GM19372 (cell line): ENCODE measurements at regions not wholly inside any gene's neighbourhood (a gene's known extent, or its start where the extent isn't known, plus 50 kb on each side); places are given as distances from the start of the nearest gene placed in this dataset.
"Not testable (repeated sequence)": the region's sequence is repeated elsewhere in the genome, so short reads cannot be mapped to it uniquely, and the experiment has no call there.

Source experiments
- ATAC-seq: cut with Tn5 transposase; IDR thresholded peaks from one replicate; pipeline ENCODE4 v1.9.1; 2021; ENCODE audit warnings: mild to moderate bottlenecking, low read depth, moderate library complexity; ENCODE audit not compliant: unreplicated experiment

DNA sequence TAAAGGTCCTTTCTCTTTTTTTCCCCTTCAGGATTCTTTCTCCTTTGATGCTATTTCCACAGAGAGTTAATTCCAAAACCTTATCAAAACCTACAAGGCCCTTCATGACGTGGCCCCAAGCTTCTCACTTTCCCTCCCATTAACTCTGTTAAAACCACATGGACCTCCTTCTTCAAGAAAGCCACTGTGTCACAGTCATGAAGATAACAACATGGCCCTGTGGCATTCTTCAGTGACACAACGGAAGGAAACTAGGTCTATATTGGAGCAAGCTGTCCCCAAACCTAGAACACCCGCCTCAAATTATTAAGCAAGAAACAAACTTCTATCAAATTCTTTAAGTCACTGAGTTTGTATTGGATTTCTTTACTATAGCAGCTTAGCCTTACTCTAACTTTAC, 611.1 kb downstream of the NUF2 start:
- ATAC-seq = no peak

DNA sequence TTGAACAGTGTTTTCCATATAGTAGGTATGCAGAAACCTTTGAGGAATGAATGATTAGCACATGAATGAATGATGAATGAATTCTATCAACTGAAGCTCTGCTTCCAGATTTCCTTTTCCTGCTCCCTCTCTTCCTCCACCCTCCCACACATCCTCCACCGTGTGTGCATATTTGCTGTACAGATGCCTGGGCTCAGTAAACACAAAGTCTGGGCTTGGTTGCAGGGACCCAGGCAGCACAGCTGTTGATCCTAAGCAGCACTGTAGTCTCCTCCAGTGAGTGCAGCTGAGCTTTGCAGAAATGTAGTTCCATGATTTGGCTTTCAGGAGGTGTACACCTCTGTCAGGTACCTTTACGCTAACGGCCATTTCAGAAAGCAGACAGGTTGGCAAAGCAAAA, 611.7 kb downstream of the NUF2 start:
- ATAC-seq = no peak

DNA sequence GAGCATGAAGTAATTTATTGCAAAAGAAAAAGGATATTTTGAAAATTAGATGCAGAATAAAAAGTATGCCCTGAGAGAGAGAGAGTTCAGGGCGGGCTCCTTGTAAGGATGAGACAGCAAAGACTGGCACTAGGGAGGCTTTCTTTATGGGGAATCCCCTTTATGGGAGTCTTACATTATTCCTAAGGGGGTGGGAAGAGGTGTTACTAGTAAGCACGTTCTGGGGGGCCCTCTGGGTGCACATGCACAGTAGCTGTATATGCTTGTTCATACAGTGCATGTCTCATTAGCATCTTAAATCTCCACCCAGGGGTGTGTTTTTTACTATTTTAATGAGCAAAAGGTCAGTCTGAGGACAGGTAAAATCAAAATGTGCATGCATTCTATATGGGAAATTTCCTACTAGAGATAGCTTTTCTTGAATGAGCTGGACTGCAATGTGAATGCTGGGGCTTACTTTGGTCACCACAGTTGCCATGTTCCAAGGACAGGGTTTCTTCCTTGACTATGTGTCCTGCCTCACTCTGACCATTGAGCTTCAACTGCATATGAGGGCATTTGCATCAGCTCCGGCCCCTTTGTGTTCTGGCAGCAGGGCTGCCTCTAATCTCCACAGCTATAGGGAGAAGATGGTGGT, 614.1 kb downstream of the NUF2 start:
- no peak for ATAC-seq

DNA sequence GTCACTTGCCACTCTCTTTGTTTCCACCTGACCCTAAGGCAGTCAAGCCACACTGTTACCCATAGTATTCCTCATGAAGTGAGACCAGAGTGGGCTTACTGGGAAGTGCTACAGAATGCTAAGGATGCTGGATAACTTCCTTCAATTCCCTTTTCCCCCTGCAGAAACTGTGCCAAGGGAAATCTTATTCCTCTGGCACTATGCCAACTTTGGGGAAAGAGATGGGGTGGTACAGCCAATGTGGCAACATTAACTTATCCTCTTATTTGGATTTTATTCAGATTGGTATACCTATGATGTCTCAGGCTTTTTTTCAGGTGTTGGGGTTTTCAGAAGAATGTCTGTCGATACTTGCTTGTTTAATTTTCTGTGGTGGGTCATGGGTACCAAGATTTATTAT, 599.4 kb upstream of the PBX1 start:
- no peak for ATAC-seq

DNA sequence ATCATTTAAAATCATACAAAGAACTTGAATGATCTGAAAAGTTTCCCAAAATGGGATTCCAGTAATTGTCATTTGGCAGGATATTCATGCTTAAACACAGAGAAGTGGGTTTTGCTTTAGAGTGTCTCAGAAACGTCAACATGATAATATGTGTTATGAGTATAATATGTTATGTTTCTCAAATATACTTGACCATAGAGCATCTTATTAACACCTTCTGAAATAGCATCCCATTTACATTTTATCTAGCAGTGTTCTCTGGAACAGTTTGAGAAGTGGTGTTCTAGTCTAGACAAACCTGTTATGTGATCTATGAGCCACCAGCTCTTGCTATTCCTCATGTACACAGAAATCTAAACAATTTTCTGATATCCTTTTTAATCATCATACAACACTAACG, 588.8 kb upstream of the PBX1 start:
- ATAC-seq = no peak

DNA sequence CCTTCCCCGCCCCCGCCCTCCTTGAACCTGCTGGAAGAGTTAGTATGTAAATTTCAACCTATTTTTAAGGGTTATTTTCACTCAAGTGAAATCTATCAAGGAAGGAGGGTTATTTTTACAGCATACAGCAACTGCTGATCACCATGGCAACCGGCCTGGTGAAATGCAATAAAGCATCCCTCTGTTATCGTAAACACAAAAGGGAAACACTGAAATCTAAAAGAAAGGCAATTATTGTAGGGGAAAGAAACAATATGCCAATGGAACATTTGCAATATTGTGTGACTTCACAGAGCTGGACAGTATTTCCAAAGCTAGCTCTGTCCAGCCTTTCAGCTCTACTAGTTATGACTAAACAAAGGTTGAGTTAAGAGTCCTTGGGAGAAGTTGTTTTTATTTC, 588.3 kb upstream of the PBX1 start:
- ATAC-seq = no peak

DNA sequence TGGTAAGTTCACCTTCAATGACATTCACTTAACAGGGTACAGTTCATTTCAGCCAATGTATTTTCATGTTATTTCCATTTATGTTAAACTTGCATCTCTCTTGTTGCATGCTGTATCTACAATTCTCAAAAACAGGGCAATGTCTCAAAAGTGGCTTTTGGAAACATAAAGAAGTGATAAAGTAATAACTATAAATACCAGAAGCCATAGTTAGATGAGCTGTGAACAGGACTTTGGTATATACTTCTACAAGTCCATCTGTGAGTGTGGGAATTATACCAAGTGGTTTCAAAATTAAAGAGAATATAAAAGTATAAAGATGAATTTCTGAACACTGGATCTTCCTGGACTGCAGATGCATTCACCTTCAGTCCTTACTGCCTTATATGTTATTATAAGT, 585.4 kb upstream of the PBX1 start:
- no peak for ATAC-seq

DNA sequence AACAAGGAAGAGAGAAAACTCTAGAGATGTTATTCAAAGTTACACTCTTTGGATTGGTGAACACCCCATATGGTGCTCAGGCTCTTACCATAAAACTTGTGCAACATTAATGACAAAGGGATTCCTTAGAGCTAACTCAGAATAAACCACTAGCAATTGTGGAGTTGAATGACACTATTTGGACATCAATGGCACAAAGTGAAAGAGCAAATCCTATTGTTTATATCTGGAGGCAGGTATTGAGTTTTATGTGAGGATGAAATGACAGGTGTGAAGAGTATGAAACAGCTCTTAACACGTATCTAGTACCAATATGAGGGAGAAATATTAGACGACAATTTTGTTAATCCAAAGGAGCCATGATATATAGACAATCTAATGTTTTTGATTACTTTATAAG, 584.9 kb upstream of the PBX1 start:
- no peak for ATAC-seq

DNA sequence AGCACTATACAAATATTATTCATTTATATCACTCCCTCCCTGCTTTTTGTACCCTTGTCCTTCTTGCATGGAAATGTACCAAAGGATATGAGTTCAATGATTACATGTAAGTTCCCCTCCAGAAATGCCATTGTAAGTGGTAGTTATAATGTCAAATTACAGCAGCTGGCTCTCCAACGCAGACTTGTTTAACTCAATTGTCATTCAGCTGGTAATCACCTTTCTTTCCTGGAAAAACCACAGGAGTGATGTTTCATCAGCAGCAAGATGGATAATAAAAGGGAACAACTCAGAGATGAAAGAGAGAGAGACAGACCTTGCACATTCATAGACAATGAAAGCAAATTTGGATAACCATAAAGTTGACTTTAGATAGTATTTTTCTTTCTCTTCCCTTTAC, 578.6 kb upstream of the PBX1 start:
- no peak for ATAC-seq

DNA sequence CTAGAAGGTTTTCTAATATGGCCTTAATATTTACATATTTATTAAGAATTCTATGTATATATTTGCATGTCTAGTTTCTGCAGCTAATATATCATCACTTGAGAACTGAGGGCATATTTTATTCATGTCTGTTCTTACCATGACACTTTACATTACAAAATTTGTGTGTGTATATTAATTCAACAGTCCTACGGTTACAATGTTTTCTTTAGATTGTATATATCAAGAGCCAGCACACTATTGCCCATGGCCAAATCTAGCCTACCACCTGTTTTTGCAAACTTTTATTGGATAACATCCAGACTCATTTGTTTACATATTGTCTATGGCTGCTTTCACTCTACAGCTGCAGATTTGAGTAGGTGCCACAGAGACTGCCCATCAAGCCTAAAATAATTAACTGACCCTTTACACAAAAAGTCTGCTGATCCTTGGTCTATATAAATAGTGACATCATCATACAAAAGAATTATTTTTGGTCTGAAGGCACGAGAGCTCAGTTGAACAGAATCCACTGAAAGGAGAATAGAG, 577.4 kb upstream of the PBX1 start:
- ATAC-seq = no peak

DNA sequence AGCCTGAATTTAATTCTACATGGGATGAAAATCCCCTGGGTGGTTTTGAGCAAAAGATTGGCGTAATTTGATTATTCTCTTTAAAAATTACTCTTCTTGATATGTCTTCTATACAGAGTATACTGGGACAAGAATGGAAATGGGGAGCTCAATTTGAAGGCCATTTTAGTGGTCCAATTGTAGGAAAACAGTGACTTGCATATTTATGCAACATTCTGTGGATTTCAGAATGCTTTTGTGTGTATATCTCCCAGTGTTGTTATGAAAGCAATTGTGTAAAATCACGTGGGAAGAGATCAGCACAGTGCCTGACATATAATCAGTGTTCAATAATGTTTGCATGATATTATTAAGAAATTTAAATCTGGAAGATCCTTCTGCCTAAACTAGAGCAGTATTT, 575.9 kb upstream of the PBX1 start:
- ATAC-seq = no peak

DNA sequence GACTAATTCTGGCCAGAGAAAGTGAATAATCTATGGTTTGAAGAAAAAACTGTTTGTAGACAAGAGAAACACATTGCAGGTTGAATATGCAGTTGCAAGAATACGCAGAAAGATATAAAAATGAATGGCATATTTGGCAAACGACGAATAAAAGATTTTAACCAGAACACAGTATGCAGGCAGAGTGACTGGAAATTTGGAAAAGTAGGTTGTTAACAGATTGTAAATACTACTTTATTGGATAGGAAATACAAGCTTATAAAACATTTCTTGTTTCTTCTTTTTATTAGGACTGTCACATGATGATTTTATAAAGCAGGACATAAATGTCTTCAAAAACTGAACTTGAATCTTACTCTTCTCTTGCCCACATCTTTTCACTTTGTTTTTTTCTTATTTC, 573.3 kb upstream of the PBX1 start:
- no peak for ATAC-seq

DNA sequence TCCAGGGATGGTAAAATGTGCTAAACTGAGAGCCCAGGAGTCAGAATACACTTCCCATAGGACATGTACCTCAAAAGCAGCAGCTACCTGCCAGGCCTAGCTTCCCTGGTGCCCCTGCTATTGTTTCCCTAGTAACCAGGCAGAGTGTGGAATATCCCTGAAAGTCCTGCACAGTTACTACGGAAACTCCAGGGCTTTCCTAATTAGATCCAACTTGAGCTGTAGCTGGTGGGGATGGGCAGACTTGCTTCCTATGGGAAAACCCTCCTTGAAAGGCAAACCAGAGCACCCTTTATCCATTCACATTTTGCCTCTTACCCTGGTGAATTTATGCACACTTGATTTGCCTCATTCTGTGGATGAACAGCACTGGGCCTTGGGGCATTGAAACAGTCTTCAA, 559.9 kb upstream of the PBX1 start:
- no peak for ATAC-seq

DNA sequence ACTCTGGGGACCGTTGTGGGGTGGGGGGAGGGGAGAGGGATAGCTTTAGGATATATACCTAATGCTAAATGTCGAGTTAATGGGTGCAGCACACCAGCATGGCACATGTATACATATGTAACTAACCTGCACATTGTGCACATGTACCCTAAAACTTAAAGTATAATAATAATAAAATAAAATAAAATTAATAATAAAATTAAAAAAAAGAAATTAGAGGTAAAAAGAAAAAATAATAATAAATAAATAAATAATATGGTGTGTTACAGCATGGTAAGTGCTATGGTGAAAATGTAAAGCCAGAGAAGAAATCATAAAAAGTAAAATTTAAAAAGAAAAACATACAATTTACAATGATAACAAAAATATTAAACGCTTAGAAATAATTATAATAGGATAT, 552.8 kb upstream of the PBX1 start:
- not testable (repeated sequence) for ATAC-seq

DNA sequence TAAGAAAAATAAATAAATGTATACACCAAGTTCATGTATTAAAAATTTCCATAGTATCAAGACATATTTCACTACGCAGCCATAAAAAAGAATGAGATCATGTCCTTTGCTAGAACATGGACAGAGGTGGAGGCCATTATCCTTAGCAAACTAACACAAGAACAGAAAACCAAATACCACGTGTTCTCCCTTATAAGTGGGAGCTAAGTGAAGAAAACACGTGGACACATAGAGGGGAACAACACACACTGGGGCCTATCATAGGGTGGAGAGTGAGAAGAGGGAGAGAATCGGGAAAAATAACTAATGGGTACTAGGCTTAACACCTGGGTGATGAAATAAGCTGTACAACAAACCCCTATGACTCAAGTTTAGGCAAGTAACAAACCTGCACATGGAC, 552.4 kb upstream of the PBX1 start:
- no peak for ATAC-seq

DNA sequence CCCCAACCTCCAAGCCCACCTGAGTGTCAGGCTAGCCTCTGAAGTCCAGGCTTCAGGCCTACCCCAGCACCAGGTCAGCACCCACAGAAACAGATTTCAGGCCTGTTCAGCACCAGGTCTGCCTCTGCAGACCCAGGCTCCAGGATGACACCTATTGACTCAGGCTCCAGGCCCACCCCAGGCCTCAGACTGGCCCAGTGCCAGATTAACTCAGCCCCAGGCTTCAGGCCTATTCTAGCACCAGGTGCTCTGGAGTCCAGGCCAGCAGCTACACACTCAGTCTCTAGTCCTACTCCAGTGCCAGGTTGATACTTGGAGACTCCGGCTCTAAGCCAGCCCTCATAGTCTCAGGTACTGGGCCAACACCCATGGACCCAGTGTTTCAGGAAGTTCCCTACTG, 541.7 kb upstream of the PBX1 start:
- no peak for ATAC-seq

DNA sequence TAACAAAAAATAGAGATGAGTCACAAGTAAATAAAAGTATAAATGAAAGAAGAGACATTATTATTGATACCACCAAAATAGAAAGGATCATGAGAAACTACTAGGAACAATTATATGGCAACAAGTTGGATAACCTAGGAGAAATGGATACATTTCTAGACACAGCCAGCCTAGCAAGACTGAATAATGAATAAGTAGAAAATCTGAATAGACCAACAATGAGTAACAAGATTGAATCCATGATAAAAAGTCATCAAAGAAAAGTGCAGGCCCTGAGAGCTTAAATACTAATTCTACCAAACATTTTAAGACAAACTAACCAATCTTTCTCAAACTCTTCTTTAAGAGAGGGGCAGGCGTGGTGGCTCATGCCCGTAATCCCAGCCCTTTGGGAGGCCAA, 538.6 kb upstream of the PBX1 start:
- ATAC-seq = no peak

DNA sequence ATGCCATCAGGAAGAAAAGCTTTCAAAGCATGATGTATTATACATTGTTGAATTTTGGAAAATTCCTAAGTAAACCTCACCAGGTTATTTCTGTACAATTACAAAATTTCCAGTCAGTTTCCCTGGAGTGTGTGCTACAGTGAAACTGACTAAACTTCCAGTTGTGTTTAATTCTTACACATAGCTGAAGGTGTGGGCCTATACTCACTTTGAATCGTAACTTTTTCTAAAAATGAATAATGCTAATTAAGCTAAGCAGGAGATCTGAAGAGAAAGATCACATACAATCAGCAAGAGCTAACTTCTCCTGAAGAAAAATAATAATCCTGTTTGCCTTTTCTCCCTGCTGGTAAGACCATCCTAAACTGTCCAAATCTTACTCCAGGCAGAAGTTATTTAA, 537.2 kb upstream of the PBX1 start:
- ATAC-seq = no peak

DNA sequence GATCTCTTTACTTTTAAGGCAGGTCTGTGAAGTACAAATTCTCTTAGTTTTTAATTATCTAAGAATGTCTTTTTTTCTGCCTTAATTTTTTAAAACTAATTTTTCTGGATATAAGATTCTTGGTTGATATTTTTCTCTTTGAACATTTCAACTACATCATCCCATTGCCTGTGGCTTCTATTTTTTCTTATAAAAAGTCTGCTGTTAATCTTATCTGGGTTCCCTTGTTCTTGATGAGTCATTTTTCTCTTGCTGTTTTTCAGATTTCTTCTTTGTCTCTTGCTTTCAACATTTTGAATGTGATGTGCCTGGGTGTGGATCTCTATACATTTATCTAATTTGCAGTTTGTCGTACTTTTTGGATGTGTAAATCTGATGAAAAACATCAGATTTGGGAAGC, 525.2 kb upstream of the PBX1 start:
- ATAC-seq = no peak

DNA sequence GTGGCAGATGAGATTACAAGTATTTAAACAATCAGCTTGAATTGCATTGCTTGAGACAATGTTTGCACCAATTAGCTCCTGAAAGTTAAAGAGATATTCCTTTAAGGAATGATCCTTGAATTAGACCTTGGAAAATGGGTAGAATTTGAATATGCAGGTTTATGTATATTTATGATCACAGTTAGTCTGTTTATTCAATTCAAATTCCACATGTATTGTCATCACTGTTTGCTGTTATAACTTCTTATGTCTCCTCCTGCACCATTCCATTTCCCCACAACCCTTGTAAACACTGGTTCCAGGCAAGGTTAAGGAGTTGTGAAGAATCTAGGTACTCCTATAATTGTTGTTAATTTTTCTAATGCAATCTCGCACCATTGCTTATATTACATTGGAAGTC, 518.2 kb upstream of the PBX1 start:
- no peak for ATAC-seq

DNA sequence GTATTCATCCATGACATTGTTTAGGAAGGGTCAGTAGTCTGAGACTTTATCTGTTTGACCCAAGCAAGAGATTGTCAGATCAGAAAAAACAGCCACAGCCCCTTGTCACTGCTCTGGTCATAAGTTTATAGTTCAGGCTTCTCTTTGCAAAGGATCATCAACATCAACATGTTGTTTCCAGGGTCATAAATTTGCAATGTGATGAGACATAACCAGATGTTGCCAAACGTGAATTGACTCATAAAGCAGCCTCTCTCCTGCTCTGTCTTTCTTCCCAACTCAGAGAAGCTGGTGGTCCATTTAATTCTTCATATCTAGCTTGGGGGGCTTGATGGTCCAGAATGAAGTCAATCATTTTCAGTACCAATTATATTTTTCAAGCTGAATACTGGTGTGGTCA, 507.2 kb upstream of the PBX1 start:
- no peak for ATAC-seq

DNA sequence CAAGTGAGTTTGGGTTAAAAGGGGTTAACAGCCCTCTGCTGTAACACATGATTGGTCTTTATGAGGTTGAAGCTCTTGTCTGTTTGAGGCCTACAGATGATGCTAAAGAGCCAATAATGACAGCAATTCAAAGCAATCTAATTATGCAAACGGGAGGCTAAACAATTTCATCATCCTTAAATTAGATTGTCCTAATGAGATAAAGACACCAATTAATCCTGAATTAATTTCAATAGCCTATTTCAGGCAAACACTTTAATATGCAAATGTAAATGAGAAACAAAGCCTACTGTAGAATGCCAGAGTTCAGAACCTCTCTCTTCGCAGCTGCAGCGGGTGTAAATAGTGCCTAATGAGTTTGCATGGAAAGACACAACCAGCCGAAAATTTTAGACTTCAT, 504.7 kb upstream of the PBX1 start:
- ATAC-seq = no peak

DNA sequence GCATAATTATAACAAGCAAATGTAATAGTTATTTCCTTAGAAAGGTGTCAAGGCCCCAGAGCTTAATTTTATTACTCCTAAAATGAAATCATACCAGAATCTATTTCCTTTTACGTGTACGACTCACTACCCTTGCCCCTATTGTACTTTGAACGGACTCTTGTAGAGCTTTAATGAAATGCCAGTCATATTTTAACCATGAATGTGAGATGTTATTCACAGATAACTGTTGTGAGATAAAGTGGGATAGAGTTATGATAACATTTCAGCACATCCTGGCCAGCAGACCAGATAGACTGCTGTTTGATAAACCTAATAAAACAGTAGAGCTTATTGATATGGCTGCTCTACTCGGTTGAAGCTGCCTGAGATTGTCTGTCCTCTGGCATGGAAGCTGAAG, 500.8 kb upstream of the PBX1 start:
- ATAC-seq = no peak
